Inflammatory macrophage (primary cell): ENCODE measurements at regions not wholly inside any gene's neighbourhood (a gene's known extent, or its start where the extent isn't known, plus 50 kb on each side); places are given as distances from the start of the nearest gene placed in this dataset.
"Not testable (repeated sequence)": the region's sequence is repeated elsewhere in the genome, so short reads cannot be mapped to it uniquely, and the experiment has no call there.

Experiments
- DNase-seq, 2 donors: peaks; one replicate each; pipeline ENCODE4 v3.0.0-alpha.2; 2020 to 2022

- DNase-seq: no peak
These were observed 275.9 kb upstream of the ARHGEF26 start for GRCh38 chr3:153845311-153845710.

GRCh38 chr3:153848702-153849101, 272.5 kb upstream of the ARHGEF26 start:
- no peak for DNase-seq

- DNase-seq: no peak
These were observed 268.8 kb upstream of the ARHGEF26 start for GRCh38 chr3:153852355-153852754.

GRCh38 chr3:153853163-153853562, 268.0 kb upstream of the ARHGEF26 start:
- DNase-seq: no peak

GRCh38 chr3:153855772-153856171, 265.4 kb upstream of the ARHGEF26 start:
- DNase-seq: no peak

GRCh38 chr3:153856932-153857331, 264.3 kb upstream of the ARHGEF26 start:
- no peak for DNase-seq

- no peak for DNase-seq
These were observed 256.4 kb upstream of the ARHGEF26 start for GRCh38 chr3:153864793-153865192.

GRCh38 chr3:153866901-153867300, 254.3 kb upstream of the ARHGEF26 start:
- no peak for DNase-seq

- not testable (repeated sequence) for DNase-seq
These were observed 246.8 kb upstream of the ARHGEF26 start for GRCh38 chr3:153874348-153874747.

- no peak for DNase-seq
These were observed 240.7 kb upstream of the ARHGEF26 start for GRCh38 chr3:153880493-153880892.

- no peak for DNase-seq
These were observed 240.0 kb upstream of the ARHGEF26 start for GRCh38 chr3:153881201-153881600.

- no peak for DNase-seq
These were observed 235.8 kb upstream of the ARHGEF26 start for GRCh38 chr3:153885359-153885758.

- DNase-seq: no peak
These were observed 231.3 kb upstream of the ARHGEF26 start for GRCh38 chr3:153889905-153890334.

- no peak for DNase-seq
These were observed 229.1 kb upstream of the ARHGEF26 start for GRCh38 chr3:153892126-153892525.

GRCh38 chr3:153894857-153895256, 226.3 kb upstream of the ARHGEF26 start:
- no peak for DNase-seq

- DNase-seq: no peak
These were observed 225.0 kb upstream of the ARHGEF26 start for GRCh38 chr3:153896197-153896596.

- no peak for DNase-seq
These were observed 224.0 kb upstream of the ARHGEF26 start for GRCh38 chr3:153897025-153897723.

- no peak for DNase-seq
These were observed 223.3 kb upstream of the ARHGEF26 start for GRCh38 chr3:153897842-153898241.

GRCh38 chr3:153901152-153901551, 220.0 kb upstream of the ARHGEF26 start:
- no peak for DNase-seq

- DNase-seq: no peak
These were observed 219.2 kb upstream of the ARHGEF26 start for GRCh38 chr3:153901991-153902390.

GRCh38 chr3:153903430-153903829, 217.8 kb upstream of the ARHGEF26 start:
- no peak for DNase-seq

GRCh38 chr3:153906366-153906765, 214.8 kb upstream of the ARHGEF26 start:
- DNase-seq: no peak

- DNase-seq: no peak
These were observed 210.8 kb upstream of the ARHGEF26 start for GRCh38 chr3:153910387-153910786.

GRCh38 chr3:153911116-153911515, 210.1 kb upstream of the ARHGEF26 start:
- no peak for DNase-seq

- no peak for DNase-seq
These were observed 201.4 kb upstream of the ARHGEF26 start for GRCh38 chr3:153919773-153920172.
